ENCODE measurements at regions not wholly inside any gene's neighbourhood (a gene's known extent, or its start where the extent isn't known, plus 50 kb on each side); places are given as distances from the start of the nearest gene placed in this dataset.

DNA sequence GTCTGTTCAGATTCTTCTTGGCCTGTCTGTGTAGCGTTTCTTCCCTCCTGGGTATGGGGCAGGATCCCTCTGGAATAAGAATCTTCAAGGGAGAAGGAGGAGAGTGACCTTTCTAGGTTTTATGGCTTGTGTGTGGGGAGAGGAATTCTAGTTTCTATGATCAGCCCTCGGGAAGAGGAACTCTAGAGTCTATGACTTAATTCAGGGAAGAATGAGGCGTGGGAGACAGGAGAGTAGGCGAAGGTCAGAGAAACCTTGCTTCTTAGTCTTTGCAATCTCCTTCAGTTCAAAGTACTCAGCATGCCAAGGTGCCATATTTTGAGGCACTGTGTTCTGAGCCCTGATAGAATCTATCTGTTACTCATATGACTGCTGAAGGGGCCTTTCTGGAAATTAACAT, 99.2 kb upstream of the C3orf80 start:
- ATAC-seq: no peak
- TF ChIP-seq TSHZ2 (CRISPR knock-in tag; IDR thresholded peaks at IDR 0.05) (no peak), CSRNP3 (CRISPR knock-in tag; IDR thresholded peaks at IDR 0.05) (no peak)

DNA sequence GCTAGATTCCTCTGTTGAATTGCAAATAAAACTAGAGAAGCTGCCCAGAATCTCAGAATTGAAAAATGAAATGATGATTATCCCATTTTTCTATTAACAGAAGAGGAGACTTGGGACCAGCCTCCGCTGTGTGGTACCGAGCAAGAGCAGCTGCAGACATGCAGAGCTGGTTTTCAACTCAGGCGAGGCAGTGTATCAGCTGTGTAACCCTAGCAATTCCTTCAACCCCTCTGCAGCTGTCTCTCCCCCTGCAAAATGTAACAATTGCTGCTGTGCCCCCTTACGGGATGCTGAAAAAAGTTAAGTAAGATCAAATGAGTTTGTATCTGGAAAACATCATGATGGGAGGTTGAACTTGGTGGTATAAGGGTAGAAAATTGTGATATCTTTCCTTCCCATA, 98.5 kb upstream of the C3orf80 start:
- ATAC-seq: no peak
- TF ChIP-seq ARNTL (CRISPR knock-in tag; IDR thresholded peaks at IDR 0.05; ENCODE audit: borderline replicate concordance, low read depth): no peak
- TF ChIP-seq TSHZ2 (CRISPR knock-in tag; IDR thresholded peaks at IDR 0.05): no peak
- no peak for TF ChIP-seq GLIS3 (CRISPR knock-in tag; IDR thresholded peaks at IDR 0.05)
- no peak for TF ChIP-seq RARB (CRISPR knock-in tag; IDR thresholded peaks at IDR 0.05)
- no peak for TF ChIP-seq TCF4 (CRISPR knock-in tag; IDR thresholded peaks at IDR 0.05; ENCODE audit: borderline replicate concordance)
- TF ChIP-seq ESRRG (CRISPR knock-in tag; IDR thresholded peaks at IDR 0.05): no peak
- no peak for TF ChIP-seq SNAI2 (CRISPR knock-in tag; IDR thresholded peaks at IDR 0.05)
- no peak for TF ChIP-seq ZFP3 (CRISPR knock-in tag; IDR thresholded peaks at IDR 0.05)
- TF ChIP-seq ZNF565 (CRISPR knock-in tag; conservative IDR thresholded peaks at IDR 0.05; ENCODE audit: low read depth): no peak
- no peak for TF ChIP-seq CSRNP3 (CRISPR knock-in tag; IDR thresholded peaks at IDR 0.05)

GRCh38 chr3:160127308-160127707, 97.9 kb upstream of the C3orf80 start:
- TF ChIP-seq ARNTL (CRISPR knock-in tag; IDR thresholded peaks at IDR 0.05; ENCODE audit: borderline replicate concordance, low read depth) (no peak), PATZ1 (CRISPR knock-in tag; IDR thresholded peaks at IDR 0.05; ENCODE audit: borderline replicate concordance) (no peak), ZFP3 (CRISPR knock-in tag; IDR thresholded peaks at IDR 0.05) (no peak), PPARA (CRISPR knock-in tag; IDR thresholded peaks at IDR 0.05; ENCODE audit: borderline replicate concordance) (no peak), ISL1 (CRISPR knock-in tag; IDR thresholded peaks at IDR 0.05) (no peak), TOX (CRISPR knock-in tag; IDR thresholded peaks at IDR 0.05; ENCODE audit: borderline replicate concordance) (no peak), CSDC2 (CRISPR knock-in tag; IDR thresholded peaks at IDR 0.05) (no peak), OSR1 (CRISPR knock-in tag; IDR thresholded peaks at IDR 0.05) (no peak), RARB (CRISPR knock-in tag; IDR thresholded peaks at IDR 0.05) (no peak), ZFP30 (CRISPR knock-in tag; IDR thresholded peaks at IDR 0.05) (no peak), SNAI2 (CRISPR knock-in tag; IDR thresholded peaks at IDR 0.05) (no peak), TCF4 (CRISPR knock-in tag; IDR thresholded peaks at IDR 0.05; ENCODE audit: borderline replicate concordance) (no peak), CSRNP3 (CRISPR knock-in tag; IDR thresholded peaks at IDR 0.05) (no peak), CREB5 (CRISPR knock-in tag; IDR thresholded peaks at IDR 0.05; ENCODE audit: low read depth) (no peak)
- TF ChIP-seq, protein P1, sequence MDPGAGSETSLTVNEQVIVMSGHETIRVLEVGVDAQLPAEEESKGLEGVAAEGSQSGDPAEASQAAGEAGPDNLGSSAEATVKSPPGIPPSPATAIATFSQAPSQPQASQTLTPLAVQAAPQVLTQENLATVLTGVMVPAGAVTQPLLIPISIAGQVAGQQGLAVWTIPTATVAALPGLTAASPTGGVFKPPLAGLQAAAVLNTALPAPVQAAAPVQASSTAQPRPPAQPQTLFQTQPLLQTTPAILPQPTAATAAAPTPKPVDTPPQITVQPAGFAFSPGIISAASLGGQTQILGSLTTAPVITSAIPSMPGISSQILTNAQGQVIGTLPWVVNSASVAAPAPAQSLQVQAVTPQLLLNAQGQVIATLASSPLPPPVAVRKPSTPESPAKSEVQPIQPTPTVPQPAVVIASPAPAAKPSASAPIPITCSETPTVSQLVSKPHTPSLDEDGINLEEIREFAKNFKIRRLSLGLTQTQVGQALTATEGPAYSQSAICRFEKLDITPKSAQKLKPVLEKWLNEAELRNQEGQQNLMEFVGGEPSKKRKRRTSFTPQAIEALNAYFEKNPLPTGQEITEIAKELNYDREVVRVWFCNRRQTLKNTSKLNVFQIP (CRISPR knock-in tag; IDR thresholded peaks at IDR 0.05; ENCODE audit: borderline replicate concordance, low read depth): no peak
- no peak for ATAC-seq

Data from SK-N-SH treated with all-trans-retinoic acid at 6 μM for 48 hours (cell line).